Stomach (tissue), 4 donors: ENCODE measurements at regions not wholly inside any gene's neighbourhood (a gene's known extent, or its start where the extent isn't known, plus 50 kb on each side); places are given as distances from the start of the nearest gene placed in this dataset.

ENCODE experiments used
- CTCF ChIP-seq, 7 experiments: fragments of 450-650 bp in 4 of 7; fragments of 200-600 bp in 3 of 7; sonication (generic) in 3 of 7; IDR thresholded peaks; one replicate each; pipeline ENCODE4 v1.5.1; 2016 to 2019; ENCODE audit warnings: antibody characterized with exemption in 7 of 7, control low read depth in 2 of 7, mild to moderate bottlenecking in 1 of 7
- EP300 ChIP-seq: sonication (generic); formaldehyde crosslinking; IDR thresholded peaks from one replicate; pipeline ENCODE4 v1.6.1; 2017; ENCODE audit warnings: antibody characterized with exemption
- POLR2A ChIP-seq, 4 donors: fragments of 450-650 bp; IDR thresholded peaks; one replicate each; pipeline ENCODE4 v1.6.1; 2016; ENCODE audit warnings: antibody characterized with exemption in 4 of 4, control low read depth in 2 of 4, mild to moderate bottlenecking in 1 of 4, moderate library complexity in 1 of 4
- POLR2AphosphoS5 ChIP-seq, 3 donors: sonication (generic); formaldehyde crosslinking; IDR thresholded peaks; one replicate each; pipeline ENCODE4 v1.6.1; 2016; ENCODE audit warnings: antibody characterized with exemption in 3 of 3

GRCh38 chr17:34000639-34001038 is 254.4 kb upstream of the CCL2 start:
- no peak for TF ChIP-seq CTCF (IDR thresholded peaks at IDR 0.05)
- no peak for TF ChIP-seq POLR2AphosphoS5 (IDR thresholded peaks at IDR 0.05)
- no peak for TF ChIP-seq POLR2A (IDR thresholded peaks at IDR 0.05)
- TF ChIP-seq EP300 = no peak
